Inflammatory macrophage (primary cell): ENCODE measurements at regions not wholly inside any gene's neighbourhood (a gene's known extent, or its start where the extent isn't known, plus 50 kb on each side); places are given as distances from the start of the nearest gene placed in this dataset.

Experiments
- DNase-seq, 2 donors: peaks; one replicate each; pipeline ENCODE4 v3.0.0-alpha.2; 2020 to 2022

- no peak for DNase-seq
These were observed 70.0 kb upstream of the C21orf91 start for GRCh38 chr21:17889171-17889570.

- no peak for DNase-seq
These were observed 50.0 kb upstream of the C21orf91 start for GRCh38 chr21:17869115-17869514.
